ENCODE measurements at regions not wholly inside any gene's neighbourhood (a gene's known extent, or its start where the extent isn't known, plus 50 kb on each side); places are given as distances from the start of the nearest gene placed in this dataset.

DNA sequence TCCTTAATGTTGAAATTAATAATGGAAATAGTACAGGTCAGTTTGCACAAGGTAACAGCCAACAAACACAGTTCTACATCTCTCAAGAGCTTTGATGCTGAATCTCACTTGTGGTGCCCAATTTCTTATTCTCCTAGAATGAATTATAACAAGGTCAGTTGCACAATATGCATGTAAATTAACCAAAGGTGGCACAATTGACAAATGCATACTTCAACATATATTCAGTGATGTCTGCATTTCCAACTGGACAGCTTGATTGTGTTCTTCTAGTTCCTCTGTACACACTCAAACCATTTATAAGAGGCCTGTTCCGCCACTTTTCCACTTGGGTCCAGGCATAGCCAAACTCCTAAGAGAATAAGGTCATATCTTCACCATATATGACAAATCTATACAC is 210.3 kb upstream of the EPHA5 start:
- TF ChIP-seq SPI1 (IDR thresholded peaks at IDR 0.05; ENCODE audit: borderline replicate concordance, low read depth) = no peak
- TF ChIP-seq, protein P1, sequence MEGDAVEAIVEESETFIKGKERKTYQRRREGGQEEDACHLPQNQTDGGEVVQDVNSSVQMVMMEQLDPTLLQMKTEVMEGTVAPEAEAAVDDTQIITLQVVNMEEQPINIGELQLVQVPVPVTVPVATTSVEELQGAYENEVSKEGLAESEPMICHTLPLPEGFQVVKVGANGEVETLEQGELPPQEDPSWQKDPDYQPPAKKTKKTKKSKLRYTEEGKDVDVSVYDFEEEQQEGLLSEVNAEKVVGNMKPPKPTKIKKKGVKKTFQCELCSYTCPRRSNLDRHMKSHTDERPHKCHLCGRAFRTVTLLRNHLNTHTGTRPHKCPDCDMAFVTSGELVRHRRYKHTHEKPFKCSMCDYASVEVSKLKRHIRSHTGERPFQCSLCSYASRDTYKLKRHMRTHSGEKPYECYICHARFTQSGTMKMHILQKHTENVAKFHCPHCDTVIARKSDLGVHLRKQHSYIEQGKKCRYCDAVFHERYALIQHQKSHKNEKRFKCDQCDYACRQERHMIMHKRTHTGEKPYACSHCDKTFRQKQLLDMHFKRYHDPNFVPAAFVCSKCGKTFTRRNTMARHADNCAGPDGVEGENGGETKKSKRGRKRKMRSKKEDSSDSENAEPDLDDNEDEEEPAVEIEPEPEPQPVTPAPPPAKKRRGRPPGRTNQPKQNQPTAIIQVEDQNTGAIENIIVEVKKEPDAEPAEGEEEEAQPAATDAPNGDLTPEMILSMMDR (IDR thresholded peaks at IDR 0.05; ENCODE audit: insufficient read depth, low read length) = no peak

All from HL-60 (cell line).